Stimulated activated CD4-positive, alpha-beta T cell treated with anti-CD3 and anti-CD28 coated beads, Interleukin-15, amount 100 ng/mL, for 1 hour (primary cell): ENCODE measurements at regions not wholly inside any gene's neighbourhood (a gene's known extent, or its start where the extent isn't known, plus 50 kb on each side); places are given as distances from the start of the nearest gene placed in this dataset.

Experiments
- DNase-seq, 2 donors: peaks; one replicate each; pipeline ENCODE4 v3.0.0-alpha.2; 2020; ENCODE audit warnings: low read depth in 1 of 2, low spot score in 1 of 2

DNA sequence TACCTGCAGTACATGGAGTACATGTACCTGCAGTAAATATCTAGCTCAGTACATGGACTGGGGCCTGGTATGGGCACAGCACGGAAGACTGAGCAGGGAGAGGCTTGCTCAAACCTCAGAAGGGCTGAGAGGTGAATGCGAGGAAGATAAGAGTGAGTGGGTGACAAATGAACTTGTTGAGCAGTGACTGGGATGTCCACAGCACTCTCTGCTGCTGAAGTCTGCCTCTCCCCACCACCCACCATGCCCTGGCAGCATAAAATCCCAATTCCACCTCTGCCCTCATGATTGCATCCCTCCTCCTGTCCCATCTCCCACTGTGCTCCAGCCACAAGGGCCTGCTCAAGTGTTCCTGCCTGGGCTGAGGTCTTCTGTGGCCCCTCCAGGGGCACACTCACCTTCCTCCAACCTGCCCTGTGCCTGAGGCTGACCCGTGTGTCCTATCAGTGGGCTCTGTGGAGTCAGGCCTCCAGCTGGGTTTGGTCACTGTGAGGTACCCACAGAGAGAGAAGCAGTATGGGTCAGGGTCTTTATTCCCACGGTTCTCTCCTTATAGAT, 114.2 kb downstream of the FOXD2 start:
- DNase-seq: no peak

DNA sequence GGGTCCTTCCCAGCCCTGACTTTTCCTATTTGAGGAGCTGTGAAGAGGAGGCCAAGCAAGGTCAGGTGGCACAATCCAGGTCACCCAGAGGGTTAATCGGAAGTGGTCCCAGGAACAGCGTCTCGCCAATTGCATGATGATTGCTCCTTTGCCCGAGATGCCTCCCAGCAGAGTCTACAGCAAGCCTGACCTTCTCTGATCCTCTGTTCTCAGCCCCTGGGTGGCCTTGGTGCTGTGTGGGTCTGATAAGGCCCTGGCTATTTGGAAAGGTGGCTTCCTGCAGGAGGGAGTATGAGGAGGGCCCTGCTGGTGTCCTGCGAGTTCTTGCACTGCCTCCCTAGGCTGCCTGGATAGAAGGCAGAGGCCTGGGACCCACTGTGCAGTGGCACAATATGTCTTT, 116.2 kb downstream of the FOXD2 start:
- DNase-seq: no peak

DNA sequence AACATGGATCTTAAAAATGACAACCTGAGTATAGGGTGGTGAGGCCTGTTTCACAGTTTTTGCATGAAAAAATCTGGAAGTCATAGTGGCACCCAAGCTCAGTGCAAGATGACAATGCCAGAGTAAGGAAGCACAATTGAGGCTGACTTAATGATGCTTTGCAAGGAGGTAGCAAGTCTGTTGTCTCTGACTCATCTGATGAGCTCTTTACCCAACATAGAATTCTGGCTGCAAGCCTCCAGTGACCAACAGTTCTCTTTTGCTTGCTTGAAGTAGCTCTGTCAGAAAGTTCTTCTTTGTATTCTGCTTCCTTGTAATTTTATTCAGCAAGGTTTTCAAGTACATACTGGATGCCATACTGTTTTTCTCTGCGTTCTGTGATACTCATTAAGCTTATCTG, 117.1 kb downstream of the FOXD2 start:
- no peak for DNase-seq

DNA sequence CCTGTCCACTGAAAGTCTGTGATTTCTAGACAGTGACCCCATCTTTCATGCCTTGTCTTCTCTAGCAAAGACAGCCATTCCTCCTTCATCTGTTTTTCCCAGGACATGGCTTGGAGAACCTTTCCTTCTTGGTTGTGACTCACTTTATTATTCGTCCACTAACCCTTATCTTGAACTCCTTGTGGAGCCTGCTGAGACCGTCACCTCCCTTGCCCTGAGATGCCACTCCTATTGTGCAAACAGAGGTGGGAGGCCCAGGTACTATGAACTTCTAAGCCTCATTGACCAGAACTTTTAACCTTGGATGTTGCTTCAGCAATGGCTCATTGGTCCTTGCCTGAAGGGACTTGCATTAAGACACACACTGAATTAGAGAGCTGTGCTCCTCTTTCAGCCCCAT, 117.5 kb downstream of the FOXD2 start:
- no peak for DNase-seq

DNA sequence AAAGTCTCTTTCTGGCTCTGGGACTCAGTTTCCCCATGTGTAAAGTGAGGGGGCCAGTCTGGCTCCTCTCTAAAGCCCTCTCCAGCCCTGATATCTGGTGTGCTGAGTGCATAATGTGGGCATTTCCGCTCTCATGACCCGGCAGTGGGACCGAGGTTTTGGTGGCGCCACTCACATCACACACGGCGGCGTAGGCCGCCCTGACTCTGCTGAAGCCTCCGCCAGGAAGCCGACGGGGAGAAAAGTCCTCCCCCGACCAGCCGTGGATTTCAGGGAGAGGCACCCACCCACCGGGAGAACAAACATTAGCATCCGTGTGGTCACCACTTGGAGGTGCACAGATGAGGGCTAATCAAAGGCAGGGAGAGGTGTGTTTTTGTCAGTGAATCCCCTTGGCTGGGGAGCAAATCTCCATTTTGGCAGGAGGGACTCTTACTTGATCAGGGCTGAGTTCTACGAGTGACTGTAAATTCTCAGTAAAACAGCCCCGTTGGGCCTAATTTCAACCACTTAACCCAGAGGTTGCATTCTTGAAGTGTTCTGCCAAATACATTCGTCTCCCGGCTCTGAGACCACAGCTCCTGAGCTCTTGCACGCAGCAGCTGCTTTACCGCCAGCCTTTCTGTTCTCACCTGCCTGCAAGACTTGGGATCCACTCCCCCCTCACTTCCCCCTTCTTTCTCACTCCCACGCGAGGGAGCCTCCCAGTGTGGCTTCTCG, 118.2 kb downstream of the FOXD2 start:
- no peak for DNase-seq

DNA sequence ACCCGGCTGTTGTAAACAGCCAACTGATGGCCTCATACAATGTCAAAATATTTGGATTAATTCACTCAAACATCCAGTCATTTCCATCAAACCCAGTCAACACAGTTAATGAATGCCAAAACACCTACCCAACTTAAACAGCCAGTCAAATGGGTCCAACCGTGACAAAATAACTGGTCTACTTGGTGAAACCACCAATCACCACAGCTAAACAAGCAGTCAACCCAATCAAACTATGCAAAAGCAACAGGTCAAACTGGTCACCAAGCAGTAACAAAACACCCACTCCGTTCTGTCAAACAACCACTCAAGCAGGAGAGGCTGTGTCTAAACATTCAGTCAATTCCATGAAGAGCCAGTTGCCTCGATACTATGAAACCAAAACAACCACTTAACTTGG, 119.2 kb downstream of the FOXD2 start:
- DNase-seq: no peak

DNA sequence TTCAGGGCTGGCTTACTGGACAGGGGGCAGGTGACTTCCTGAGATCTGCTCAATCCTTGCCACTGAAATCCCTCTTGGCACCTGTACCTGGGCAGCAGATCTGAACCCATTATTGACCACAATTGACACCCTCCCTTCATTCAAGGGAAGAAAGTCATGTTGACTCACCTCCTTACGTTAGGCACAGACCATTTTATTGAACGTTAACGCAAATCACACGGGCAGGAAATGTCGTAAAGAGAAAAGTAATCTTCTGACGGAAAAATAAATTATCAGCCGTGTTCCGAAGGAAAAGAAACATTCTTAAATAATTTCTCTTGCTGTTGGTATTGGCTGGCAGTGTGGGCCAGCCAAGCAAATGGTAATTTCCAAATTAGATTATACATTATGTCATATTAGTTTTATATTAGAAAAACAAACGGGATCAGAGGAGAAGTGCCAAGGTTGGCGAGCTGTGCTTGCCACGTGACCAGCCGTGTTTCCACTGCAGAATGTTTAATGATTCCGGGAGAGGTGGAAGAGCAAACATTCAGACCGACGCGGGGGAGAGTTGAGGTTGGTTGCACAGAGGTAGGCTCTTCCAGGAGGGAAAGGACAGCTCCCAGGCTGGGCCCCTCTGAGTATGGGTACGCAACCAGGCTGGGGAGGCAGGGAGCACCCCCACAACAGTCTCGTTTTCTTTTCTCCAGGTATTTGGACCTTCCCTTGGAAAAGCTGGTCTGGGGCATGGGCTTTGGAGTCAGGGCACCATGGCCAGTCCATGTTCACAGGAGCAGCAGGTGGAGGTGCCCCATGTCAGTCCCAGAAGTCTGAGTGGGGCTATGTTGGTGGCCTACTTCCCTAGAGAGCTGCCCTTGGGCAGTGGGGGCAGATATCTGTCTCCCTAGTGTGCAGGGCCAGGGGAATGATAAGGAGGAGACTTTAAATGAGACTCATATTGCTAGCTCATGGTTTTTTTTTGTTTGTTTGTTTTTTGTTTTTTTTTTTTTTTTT, 121.1 kb downstream of the FOXD2 start:
- DNase-seq: no peak

DNA sequence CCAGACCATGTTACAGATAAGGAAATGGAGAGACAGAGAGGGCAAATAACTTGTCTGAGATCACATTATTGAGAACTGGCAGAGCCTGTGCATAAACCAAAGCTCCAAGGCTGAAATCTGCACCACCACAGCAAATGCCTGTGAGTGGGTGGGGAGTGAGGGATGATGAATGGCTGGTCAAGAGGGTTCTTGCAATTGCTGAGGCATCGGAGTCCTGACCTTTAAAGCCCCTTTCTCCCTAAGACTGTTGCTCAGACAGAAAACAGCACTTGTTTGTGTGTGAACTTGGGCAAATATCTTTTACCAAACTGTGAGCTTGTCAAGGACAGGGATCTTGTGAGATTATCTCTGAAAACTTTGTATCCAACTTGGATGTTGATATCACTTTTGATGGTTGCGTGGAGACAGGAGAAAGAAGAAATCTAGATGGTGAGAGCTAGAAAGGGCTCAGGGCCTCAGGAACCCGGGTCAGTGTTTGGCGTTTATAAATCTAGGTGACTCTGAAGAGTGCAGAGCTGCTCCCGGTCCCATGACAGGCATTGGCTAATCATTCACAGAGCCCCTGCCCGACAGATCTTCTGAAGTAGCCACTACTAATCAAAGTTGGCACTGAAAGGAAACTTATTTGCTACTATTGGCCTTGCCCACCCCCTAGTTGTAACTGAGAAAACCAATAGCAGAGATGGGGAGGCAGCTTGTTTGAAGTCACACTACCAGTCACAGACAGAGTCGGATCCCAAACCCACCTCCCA, 122.3 kb downstream of the FOXD2 start:
- DNase-seq: no peak

DNA sequence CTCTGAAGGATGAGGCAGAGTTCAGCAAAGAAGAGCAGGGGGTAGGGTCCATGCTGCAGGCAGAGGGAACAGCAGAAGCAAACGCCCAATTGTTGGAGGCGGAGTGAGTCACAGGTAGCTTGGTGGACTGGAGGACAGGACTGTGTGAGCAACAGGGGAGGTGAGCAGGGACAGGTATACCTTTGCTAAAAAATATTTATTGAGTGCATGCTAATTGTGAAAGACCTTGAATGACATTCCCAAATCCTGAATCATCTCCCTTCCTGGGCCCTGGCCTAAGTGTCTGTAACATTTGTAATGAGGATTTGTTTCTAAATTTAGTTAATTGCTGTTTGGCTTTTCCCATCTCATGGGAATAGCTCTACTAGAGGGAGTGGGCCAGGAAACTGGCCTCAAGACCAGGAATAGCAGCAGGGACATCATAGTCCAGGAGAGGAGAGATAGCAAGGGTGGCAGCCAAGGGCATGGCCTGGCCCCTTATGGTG, 123.7 kb downstream of the FOXD2 start:
- no peak for DNase-seq

DNA sequence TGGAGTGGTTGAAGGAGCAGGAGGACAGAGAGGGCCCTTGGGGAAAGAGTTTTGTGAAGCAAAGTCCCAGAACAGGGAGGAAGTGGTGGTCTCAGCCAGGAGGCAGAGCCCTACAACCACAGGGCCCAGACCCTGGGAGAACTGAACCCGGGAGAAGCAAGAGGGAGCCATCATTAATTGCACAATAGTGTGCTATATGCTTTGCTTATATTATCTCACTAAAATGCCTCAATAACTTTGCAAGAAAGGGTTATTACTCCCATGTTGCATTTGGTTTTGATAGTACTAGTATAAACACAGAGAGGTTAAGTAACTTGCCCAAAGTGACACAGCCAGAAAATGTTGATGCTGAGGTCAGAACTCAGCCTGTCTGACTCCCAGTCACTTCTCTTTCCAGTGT, 124.3 kb downstream of the FOXD2 start:
- no peak for DNase-seq

DNA sequence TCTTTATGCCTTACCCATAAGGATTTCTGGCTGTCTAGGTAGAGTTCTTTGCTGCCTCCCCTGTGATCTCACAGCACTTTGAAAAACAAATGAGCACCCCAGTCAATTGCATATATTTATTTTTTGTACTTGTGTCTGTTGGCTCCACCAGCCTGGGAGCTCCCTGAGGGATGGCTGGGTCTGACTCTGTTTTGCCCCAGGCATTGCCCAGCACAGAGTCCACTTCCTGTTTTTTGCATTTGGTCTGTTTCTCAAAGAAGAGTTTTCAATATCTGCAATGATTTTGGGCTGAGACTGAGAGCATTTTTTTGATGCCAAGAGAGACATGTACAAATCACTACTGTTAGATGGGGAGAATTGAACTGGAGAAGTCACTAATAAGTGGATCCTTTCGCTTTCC, 125.0 kb downstream of the FOXD2 start:
- no peak for DNase-seq

DNA sequence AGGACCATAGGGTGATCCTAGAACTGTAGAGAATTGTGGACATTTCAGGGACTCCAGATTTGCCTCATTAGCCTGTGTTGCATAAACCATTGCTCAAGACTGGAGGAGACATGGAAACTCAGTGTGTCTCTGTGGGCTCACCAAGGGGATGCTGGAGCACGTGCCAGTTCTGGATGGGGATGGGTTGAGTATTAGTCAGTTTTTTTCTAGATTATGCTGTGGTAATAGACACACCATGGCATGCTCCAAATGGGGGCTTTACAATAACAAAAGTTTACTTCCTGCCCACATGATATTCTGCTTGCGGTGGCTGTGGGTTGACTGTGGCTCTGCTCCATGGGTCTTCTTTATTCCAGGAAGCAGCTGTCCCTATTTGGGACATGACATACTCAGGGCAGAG, 125.4 kb downstream of the FOXD2 start:
- DNase-seq: no peak

DNA sequence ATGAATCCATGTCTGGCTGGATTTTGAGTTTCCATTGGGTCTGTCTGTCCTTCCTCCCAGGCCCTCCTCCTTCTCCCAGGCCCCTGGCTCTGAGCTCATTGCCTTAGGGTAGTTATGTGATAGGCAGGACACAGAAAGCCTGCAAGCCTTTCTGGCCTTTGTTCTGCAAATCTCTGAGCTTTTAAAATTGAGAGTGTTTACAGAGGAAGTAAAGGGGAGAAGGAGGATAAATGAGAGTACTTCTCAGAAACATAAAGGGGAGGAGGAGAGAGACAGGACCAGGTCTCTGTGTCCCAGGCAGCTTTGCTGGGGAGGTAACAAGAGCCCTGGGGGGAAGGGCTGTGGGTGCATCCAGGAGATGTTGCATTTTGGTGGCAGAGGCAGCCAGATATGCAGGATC, 126.7 kb downstream of the FOXD2 start:
- DNase-seq: no peak

DNA sequence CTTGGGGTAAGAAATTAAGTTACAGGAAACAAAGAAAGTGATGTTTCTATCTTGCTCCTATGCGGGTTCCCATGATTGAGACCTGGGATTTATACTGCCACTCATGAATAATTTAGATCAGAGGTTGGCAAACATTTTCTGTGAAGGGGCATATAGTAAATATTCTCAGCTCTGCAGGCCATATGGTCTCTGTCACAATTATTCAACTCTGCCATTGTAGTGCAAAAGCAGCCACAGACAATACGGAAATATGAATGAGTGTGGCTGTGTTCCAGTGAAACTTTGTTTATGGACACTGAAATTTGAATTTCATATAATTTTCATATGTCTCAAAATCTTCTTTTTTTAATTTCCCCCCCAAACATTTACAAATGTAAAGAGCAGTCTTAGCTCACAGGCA, 127.2 kb downstream of the FOXD2 start:
- DNase-seq: no peak

DNA sequence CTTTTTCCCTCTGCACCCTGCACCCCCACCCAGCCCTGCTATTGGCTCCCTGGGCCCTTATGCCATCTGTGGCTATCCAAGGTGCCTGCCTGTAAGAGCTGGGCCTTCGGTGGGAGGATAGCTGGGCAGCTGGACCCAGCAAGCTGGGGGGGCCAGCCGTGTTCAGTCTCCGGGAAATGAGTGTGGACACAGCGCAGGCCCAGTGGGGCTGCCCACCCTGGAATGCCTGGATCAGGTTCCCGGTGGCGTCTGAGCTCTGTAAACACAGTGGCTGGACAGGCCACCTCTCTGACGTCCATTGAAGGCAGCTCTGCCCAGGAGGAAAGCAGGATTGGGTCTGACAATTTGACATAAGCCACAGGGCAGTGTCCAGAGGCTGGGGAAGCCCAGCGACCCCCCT, 127.8 kb downstream of the FOXD2 start:
- no peak for DNase-seq

DNA sequence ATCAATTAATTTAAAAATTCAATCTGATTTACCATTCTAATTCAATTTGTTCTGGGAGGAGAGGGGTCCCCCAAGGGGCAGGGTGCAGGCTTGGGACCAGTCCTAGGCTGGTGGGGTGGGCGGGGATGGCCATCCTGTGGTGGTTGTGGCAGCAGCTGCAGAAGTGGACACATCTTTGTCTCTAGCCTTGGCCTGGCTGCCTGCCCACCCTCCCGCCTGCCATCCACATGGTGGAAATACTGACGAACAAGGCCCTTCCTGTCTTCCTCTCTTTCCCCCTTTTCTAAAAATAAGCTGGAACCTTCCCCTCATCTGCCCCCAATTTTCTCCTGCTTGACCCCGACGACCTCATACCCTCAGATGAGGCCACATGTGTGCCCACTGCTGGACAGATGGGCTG, 130.9 kb downstream of the FOXD2 start:
- no peak for DNase-seq

DNA sequence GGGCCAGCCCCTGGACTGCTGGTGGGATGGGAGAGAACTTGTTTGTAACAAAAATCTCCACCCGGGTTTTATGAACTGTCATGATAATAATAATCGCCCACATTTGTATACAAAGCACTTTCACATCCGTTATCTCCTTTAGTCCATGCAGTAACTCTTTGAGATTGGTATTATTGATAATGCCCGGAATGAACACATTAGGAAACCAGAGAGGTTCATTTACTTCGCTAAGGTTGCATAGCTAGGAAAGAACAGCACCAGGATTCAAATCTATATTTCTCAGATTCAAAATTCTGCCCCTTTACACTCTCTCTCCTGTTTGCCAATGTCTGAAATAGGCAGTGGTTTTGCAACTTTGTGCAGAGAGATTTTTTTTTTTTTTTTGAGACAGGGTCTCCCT, 131.4 kb downstream of the FOXD2 start:
- DNase-seq: no peak

DNA sequence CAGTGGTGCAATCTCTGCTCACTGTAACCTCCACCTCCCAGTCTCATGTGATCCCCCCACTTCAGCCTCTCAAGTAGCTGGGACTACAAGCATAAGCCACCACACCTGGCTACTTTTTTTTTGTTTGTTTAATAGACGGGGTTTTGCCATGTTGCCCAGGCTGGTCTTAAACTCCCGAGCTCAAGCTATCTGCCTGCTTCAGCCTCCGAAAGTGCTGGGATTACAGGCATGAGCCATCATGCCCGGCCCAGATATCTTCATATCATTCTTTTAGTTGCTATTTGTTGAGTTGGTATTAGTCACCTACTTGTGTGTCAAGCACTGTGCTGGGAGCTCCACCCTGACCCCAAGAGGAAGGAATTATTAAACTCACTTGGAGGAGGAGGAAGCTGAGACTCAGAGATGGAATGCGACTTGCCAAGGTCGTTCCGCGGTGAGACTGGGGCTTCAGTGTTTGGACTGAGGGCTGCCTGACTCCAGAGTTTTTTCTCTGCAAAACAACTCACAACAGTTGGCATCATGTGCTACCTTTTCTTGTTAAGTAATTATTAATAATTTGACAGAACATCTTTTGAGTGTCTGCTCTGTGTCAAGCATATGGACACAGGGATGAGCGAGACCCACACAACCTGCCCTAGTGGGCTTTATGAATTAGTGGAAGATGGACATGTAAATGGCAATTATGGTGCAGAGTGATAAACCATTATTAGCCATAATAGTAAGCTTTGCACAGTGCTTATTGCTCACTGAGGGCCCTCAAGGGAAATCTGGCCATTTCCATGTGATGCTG, 132.0 kb downstream of the FOXD2 start:
- no peak for DNase-seq

DNA sequence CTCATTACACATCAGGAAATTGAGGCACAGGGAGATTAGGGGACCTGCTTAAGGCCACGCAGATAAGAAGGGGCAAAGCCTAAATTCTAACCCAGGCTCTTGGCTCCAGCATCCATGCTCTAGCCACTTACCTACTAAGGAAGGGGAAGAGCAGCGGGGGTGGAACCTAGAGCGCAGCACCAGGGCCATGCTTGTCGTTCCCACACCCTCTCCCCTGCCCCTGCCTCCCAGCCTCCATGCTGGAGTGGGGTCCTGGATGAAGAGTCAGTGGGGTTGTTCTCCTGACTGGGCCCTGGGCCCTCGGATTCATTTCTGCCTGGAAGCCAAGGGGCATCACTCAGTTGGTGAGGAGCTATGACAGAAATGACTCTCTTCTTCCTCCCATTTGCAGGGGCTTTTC, 133.3 kb downstream of the FOXD2 start:
- no peak for DNase-seq

DNA sequence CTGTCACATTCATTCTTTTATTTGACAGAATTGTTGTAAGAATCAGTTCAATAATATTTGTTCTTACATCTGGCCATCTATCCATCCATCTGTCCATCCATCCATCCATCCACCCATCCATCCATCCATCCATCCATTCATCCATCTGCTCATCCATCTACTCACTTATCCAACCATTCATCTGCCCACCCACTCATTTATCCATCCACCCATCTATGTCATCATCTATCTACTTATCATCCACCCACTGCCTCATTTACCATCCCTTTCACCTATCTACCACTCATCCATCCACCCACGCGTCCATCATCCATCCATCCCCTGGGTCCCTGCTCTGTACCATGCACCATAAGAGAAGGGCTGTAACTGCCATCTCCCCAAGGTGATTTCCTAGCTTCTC, 134.1 kb downstream of the FOXD2 start:
- no peak for DNase-seq
